ENCODE measurements at regions not wholly inside any gene's neighbourhood (a gene's known extent, or its start where the extent isn't known, plus 50 kb on each side); places are given as distances from the start of the nearest gene placed in this dataset.

- peak; percentile 8 for DNase-seq (ENCODE audit: low read depth)
- H3K4me3 ChIP-seq (ENCODE audit: low read depth, low read length) = no peak overlapping the region
- no peak for TF ChIP-seq CTCF (conservative IDR thresholded peaks at IDR 0.05; ENCODE audit: low read depth, low read length)
Measured at GRCh38 chr20:37630993-37631392, 62.8 kb upstream of the CTNNBL1 start.

- DNase-seq (ENCODE audit: low read depth) = no peak
- H3K4me3 ChIP-seq (ENCODE audit: low read depth, low read length) = no peak overlapping the region
- no peak for TF ChIP-seq CTCF (conservative IDR thresholded peaks at IDR 0.05; ENCODE audit: low read depth, low read length)
Measured at GRCh38 chr20:37630166-37630565, 63.7 kb upstream of the CTNNBL1 start.

GRCh38 chr20:37627767-37628130 is 66.1 kb upstream of the CTNNBL1 start:
- DNase-seq (ENCODE audit: low read depth) = no peak
- TF ChIP-seq CTCF (conservative IDR thresholded peaks at IDR 0.05; ENCODE audit: low read depth, low read length) = no peak
- H3K4me3 ChIP-seq (ENCODE audit: low read depth, low read length) = no peak overlapping the region

GRCh38 chr20:37627060-37627766 is 66.6 kb upstream of the CTNNBL1 start:
- no peak overlapping the region for H3K4me3 ChIP-seq (ENCODE audit: low read depth, low read length)
- no peak for TF ChIP-seq CTCF (conservative IDR thresholded peaks at IDR 0.05; ENCODE audit: low read depth, low read length)
- peak; percentile 74 for DNase-seq (ENCODE audit: low read depth)

- DNase-seq (ENCODE audit: low read depth) = no peak
- no peak for TF ChIP-seq CTCF (conservative IDR thresholded peaks at IDR 0.05; ENCODE audit: low read depth, low read length)
- no peak overlapping the region for H3K4me3 ChIP-seq (ENCODE audit: low read depth, low read length)
Measured at GRCh38 chr20:37624963-37625362, 68.9 kb upstream of the CTNNBL1 start.

- no peak overlapping the region for H3K4me3 ChIP-seq (ENCODE audit: low read depth, low read length)
- no peak for DNase-seq (ENCODE audit: low read depth)
- no peak for TF ChIP-seq CTCF (conservative IDR thresholded peaks at IDR 0.05; ENCODE audit: low read depth, low read length)
Measured at GRCh38 chr20:37622728-37623127, 71.1 kb upstream of the CTNNBL1 start.

- no peak for TF ChIP-seq CTCF (conservative IDR thresholded peaks at IDR 0.05; ENCODE audit: low read depth, low read length)
- no peak overlapping the region for H3K4me3 ChIP-seq (ENCODE audit: low read depth, low read length)
- no peak for DNase-seq (ENCODE audit: low read depth)
Measured at GRCh38 chr20:37619496-37619895, 74.3 kb upstream of the CTNNBL1 start.
